OCI-LY3 (cell line): ENCODE measurements at regions not wholly inside any gene's neighbourhood (a gene's known extent, or its start where the extent isn't known, plus 50 kb on each side); places are given as distances from the start of the nearest gene placed in this dataset.

Source experiments
- H2AFZ ChIP-seq: fragments of 200-600, 300-600 bp; shearing (Covaris generic); 2 replicates; pipeline ENCODE4 v1.6.0; 2014; ENCODE audit warnings: antibody characterized with exemption, low read depth, low read length
- H3K27ac ChIP-seq: fragments of 200-600, 300-600 bp; sonication (generic); 2 replicates; pipeline ENCODE4 v1.5.1; 2014; ENCODE audit warnings: mild to moderate bottlenecking, low read length, moderate library complexity, mixed read lengths
- H3K27me3 ChIP-seq: fragments of 200-600, 300-600 bp; sonication (generic); 2 replicates; pipeline ENCODE4 v1.6.1; 2014; ENCODE audit warnings: low read depth, low read length, mixed read lengths
- H3K36me3 ChIP-seq: fragments of 200-600, 300-600 bp; sonication (generic); replicated peaks from 2 replicates; pipeline ENCODE3; 2014; ENCODE audit warnings: low read depth, low read length, mixed read lengths
- H3K4me1 ChIP-seq: fragments of 300-600, 200-600 bp; sonication (generic); 2 replicates; pipeline ENCODE4 v1.6.1; 2014; ENCODE audit warnings: low read length, mixed read lengths
- H3K4me2 ChIP-seq: fragments of 200-600, 300-600 bp; sonication (generic); 2 replicates; pipeline ENCODE4 v1.6.1; 2014; ENCODE audit warnings: low read length, mixed read lengths
- H3K4me3 ChIP-seq: fragments of 300-600, 200-600 bp; sonication (generic); 2 replicates; pipeline ENCODE4 v1.5.1; 2014; ENCODE audit warnings: antibody characterized with exemption, mild to moderate bottlenecking, low read length, moderate library complexity
- H3K79me2 ChIP-seq: fragments of 300-600, 200-600 bp; shearing (Covaris generic); 2 replicates; pipeline ENCODE4 v1.6.1; 2014; ENCODE audit warnings: mild to moderate bottlenecking, low read length, mixed read lengths
- H3K9ac ChIP-seq: fragments of 300-600, 200-600 bp; shearing (Covaris generic); 2 replicates; pipeline ENCODE4 v1.6.0; 2014; ENCODE audit warnings: mild to moderate bottlenecking, low read length, moderate library complexity
- H3K9me3 ChIP-seq: fragments of 200-600, 300-600 bp; shearing (Covaris generic); 2 replicates; pipeline ENCODE4 v1.6.1; 2014; ENCODE audit warnings: low read length, mixed read lengths; ENCODE audit not compliant: insufficient read depth
- H4K20me1 ChIP-seq: fragments of 200-600, 300-600 bp; sonication (generic); 2 replicates; pipeline ENCODE4 v1.6.1; 2016; ENCODE audit warnings: low read length, mixed read lengths; ENCODE audit not compliant: insufficient read depth
- EZH2phosphoT487 ChIP-seq: fragments of 200-600 bp; shearing (Covaris generic); IDR thresholded peaks from 2 replicates; pipeline ENCODE4 v1.6.1; 2018; ENCODE audit warnings: antibody characterized with exemption, mixed run types, low read depth
- TF ChIP-seq, protein P1 (sequence below): fragments of 200-600, 300-600 bp; sonication (generic); IDR thresholded peaks from 2 replicates; pipeline ENCODE4 v1.5.1; 2014; ENCODE audit warnings: antibody characterized with exemption, low read length, low read depth

- Histone ChIP-seq H3K79me2 (no peaks in the 10 kb centered on the region), H3K4me2 (no peak overlapping the region), H4K20me1 (no peaks in the 10 kb centered on the region), H2AFZ (no peak overlapping the region), H3K4me3 (no peak overlapping the region), H3K27me3 (no peaks in the 10 kb centered on the region), H3K9me3 (no peaks in the 10 kb centered on the region), H3K36me3 (no peaks in the 10 kb centered on the region), H3K27ac (no peak overlapping the region), H3K9ac (no peak overlapping the region), H3K4me1 (peaks cover 3% of the 10 kb centered on the region)
- TF ChIP-seq, protein P1, sequence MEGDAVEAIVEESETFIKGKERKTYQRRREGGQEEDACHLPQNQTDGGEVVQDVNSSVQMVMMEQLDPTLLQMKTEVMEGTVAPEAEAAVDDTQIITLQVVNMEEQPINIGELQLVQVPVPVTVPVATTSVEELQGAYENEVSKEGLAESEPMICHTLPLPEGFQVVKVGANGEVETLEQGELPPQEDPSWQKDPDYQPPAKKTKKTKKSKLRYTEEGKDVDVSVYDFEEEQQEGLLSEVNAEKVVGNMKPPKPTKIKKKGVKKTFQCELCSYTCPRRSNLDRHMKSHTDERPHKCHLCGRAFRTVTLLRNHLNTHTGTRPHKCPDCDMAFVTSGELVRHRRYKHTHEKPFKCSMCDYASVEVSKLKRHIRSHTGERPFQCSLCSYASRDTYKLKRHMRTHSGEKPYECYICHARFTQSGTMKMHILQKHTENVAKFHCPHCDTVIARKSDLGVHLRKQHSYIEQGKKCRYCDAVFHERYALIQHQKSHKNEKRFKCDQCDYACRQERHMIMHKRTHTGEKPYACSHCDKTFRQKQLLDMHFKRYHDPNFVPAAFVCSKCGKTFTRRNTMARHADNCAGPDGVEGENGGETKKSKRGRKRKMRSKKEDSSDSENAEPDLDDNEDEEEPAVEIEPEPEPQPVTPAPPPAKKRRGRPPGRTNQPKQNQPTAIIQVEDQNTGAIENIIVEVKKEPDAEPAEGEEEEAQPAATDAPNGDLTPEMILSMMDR, result peak; percentile 30; the same call in 1 of the 2 replicates
- TF ChIP-seq EZH2phosphoT487, result no peak
These were observed 75.0 kb upstream of the CCDC85A start for GRCh38 chr2:56108806-56109205.

GRCh38 chr2:56109994-56110393 is 73.8 kb upstream of the CCDC85A start:
- Histone ChIP-seq H3K4me3 (no peak overlapping the region), H3K4me1 (peaks cover 3% of the 10 kb centered on the region), H3K9ac (no peak overlapping the region), H3K79me2 (no peaks in the 10 kb centered on the region), H2AFZ (no peak overlapping the region), H3K36me3 (no peaks in the 10 kb centered on the region), H3K27me3 (no peaks in the 10 kb centered on the region), H3K4me2 (no peak overlapping the region), H4K20me1 (no peaks in the 10 kb centered on the region), H3K9me3 (no peaks in the 10 kb centered on the region), H3K27ac (no peak overlapping the region)
- TF ChIP-seq, protein P1, result no peak
- no peak for TF ChIP-seq EZH2phosphoT487

- Histone ChIP-seq H3K4me2 (no peak overlapping the region), H3K27ac (no peak overlapping the region), H3K79me2 (no peaks in the 10 kb centered on the region), H3K4me3 (no peak overlapping the region), H3K27me3 (no peaks in the 10 kb centered on the region), H3K36me3 (no peaks in the 10 kb centered on the region), H4K20me1 (no peaks in the 10 kb centered on the region), H3K4me1 (peaks cover 3% of the 10 kb centered on the region), H3K9ac (no peak overlapping the region), H2AFZ (no peak overlapping the region), H3K9me3 (no peaks in the 10 kb centered on the region)
- no peak for TF ChIP-seq EZH2phosphoT487
- TF ChIP-seq, protein P1, result no peak
These were observed 70.3 kb upstream of the CCDC85A start for GRCh38 chr2:56113382-56113975.

DNA sequence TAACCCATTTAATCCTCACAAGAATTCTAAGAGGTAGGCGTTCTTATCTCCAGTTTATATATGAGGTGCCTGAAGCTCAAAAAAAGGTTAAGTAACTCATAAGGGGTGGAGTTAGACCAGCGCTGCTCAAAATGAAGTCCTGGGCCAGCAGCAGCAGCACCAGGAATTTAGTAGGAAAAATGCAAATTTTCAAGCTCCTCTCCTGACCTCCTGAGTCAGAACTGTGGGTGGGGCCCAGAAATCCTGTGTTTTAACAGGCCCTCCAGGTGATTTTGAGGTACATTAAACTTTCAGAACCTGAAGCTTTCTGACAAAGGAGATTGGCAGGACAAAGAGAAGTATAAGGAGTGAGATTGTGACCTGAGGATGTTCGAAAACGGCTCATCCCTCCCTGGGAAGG is 66.0 kb upstream of the CCDC85A start:
- no peaks in the 10 kb centered on the region for H3K27me3 ChIP-seq

More for the DNA sequence above, 66.0 kb upstream of the CCDC85A start:
- H3K4me3 ChIP-seq, result no peak overlapping the region
- H3K4me2 ChIP-seq, result no peak overlapping the region
- no peaks in the 10 kb centered on the region for H4K20me1 ChIP-seq
- no peak overlapping the region for H3K9ac ChIP-seq
- H3K79me2 ChIP-seq, result no peaks in the 10 kb centered on the region
- H3K9me3 ChIP-seq, result no peaks in the 10 kb centered on the region
- H3K36me3 ChIP-seq, result no peaks in the 10 kb centered on the region
- no peak for TF ChIP-seq EZH2phosphoT487
- TF ChIP-seq, protein P1, result no peak
- no peak overlapping the region for H2AFZ ChIP-seq
- no peak overlapping the region for H3K27ac ChIP-seq
- H3K4me1 ChIP-seq, result no peaks in the 10 kb centered on the region
